SK-MEL-5 (cell line): ENCODE measurements at regions not wholly inside any gene's neighbourhood (a gene's known extent, or its start where the extent isn't known, plus 50 kb on each side); places are given as distances from the start of the nearest gene placed in this dataset.

Experiments used
- DNase-seq: peaks from one replicate; pipeline ENCODE4 v3.0.0-alpha.2; 2016; ENCODE audit warnings: low read depth, low spot score
- in situ Hi-C: cut with HindIII; loops from 2 replicates; pipeline ENCODE4 v1.10.0; 2016; ENCODE audit warnings: low sequenced_read_pairs, high pct_unique_total_duplicates, low pct_unique_long_range_greater_than_20kb

GRCh38 chr3:44069276-44069675 is 172.4 kb upstream of the TOPAZ1 start:
- in situ Hi-C loops: no loop called here

GRCh38 chr3:44070841-44071546 is 170.7 kb upstream of the TOPAZ1 start:
- DNase-seq: no peak

More at GRCh38 chr3:44069276-44069675, 172.4 kb upstream of the TOPAZ1 start:
- no peak for DNase-seq

GRCh38 chr3:44072601-44073540 is 168.8 kb upstream of the TOPAZ1 start:
- DNase-seq: no peak
- in situ Hi-C loops: no loop called here

More at GRCh38 chr3:44070841-44071546, 170.7 kb upstream of the TOPAZ1 start:
- in situ Hi-C loops: no loop called here

GRCh38 chr3:44074181-44074580 is 167.5 kb upstream of the TOPAZ1 start:
- DNase-seq: no peak
- in situ Hi-C loops: no loop called here

GRCh38 chr3:44076221-44076829 is 165.4 kb upstream of the TOPAZ1 start:
- DNase-seq: no peak
- in situ Hi-C loops: no loop called here

GRCh38 chr3:44077267-44077666 is 164.4 kb upstream of the TOPAZ1 start:
- DNase-seq: peak; percentile 25
- in situ Hi-C loops: no loop called here

DNA sequence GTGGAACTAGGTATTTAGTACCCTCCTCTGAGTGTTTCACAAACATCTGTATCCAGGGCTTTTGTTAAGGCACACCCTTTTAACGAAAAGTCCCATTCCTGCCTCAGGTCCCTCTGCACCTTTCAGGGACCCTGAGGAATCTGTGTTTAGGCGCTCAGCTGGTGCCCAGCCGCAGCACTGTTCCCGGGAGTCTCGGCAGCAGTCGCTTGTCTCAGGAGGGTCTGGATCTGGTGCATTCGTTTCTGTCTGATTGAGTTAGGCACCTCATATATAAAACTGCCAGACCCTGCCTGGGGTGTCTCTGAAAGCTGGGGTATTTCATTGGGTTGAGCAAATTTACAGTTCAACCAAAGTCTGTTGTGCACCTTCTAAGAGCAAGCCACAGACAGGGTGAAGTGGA is 162.8 kb upstream of the TOPAZ1 start:
- in situ Hi-C loops: no loop called here
- DNase-seq: no peak

GRCh38 chr3:44079916-44080315 is 161.8 kb upstream of the TOPAZ1 start:
- no peak for DNase-seq
- in situ Hi-C loops: no loop called here

DNA sequence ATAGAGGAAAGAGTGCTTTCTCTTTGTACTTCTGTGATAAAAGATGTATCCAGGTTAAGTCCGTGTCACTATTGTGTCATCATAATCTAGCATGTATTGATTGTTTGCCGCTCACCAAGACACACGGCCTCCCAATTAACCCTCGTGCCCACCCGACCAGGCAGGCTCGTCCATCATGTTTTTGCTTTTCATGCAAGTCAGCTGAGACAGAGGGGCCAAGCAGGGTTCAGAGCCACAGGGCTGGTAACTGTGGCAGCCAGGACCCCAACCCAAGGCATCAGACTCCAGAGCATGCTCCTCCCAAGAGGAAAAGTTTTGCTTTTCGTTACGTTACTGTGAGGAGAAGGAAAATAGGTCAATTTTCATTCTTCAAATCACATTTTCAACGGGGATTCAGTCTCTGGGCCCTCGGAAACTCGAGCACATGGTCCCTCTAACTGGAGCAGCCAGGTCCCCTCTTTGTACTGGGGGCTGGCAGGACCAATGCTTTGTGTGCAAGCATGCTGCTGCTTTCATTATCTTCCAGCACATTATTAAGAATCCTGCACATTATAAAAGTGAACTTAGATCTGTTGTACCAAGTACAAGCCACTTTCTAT is 161.1 kb upstream of the TOPAZ1 start:
- in situ Hi-C loops: no loop called here

DNA sequence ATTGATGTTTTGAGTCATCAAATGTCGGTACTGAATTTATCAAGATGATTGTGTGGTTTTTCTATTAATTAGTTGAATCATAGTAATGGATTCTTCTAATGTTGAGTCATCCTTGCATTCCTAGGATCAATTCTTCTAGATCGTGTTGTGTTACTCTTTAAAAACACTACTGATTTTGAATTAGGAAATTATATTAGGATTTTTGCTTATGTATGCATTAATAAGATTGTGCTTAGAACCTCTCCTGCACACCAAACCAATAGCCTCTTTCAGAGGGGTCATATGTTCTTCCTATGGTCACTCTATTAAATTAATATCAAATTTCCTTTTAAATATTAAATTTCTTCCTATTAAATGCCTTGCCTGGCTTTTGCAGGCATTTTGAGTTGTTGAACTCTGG is 151.7 kb upstream of the TOPAZ1 start:
- no peak for DNase-seq
- in situ Hi-C loops: no loop called here

More for the DNA sequence above, 161.1 kb upstream of the TOPAZ1 start:
- no peak for DNase-seq

DNA sequence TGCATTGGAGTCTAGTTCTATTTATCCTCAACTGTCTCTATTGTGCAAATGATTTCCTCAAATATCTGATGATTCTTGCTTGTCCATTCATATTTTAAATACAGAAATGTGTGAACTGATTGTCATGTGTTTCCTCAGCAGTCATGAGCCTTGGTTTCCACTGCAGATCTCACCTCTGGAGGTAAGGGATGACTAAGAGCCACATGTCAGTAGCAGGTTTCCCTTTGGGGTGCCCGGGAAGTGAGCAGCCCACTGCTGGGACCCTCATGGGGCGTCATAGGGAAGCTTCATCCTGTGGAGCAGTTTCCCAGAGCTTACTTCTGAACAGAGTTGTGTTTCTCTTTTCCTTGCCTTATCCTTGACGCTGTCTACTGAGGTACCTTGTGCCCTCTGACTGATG is 149.2 kb upstream of the TOPAZ1 start:
- no peak for DNase-seq
- in situ Hi-C loops: no loop called here

GRCh38 chr3:44093531-44093930 is 148.2 kb upstream of the TOPAZ1 start:
- in situ Hi-C loops: no loop called here
- no peak for DNase-seq

- in situ Hi-C loops: no loop called here
Observed at GRCh38 chr3:44098656-44099415, 142.8 kb upstream of the TOPAZ1 start.

GRCh38 chr3:44099566-44100297 is 142.0 kb upstream of the TOPAZ1 start:
- in situ Hi-C loops: no loop called here
- DNase-seq: no peak

More at GRCh38 chr3:44098656-44099415, 142.8 kb upstream of the TOPAZ1 start:
- DNase-seq: no peak

- DNase-seq: no peak
- in situ Hi-C loops: no loop called here
Observed at GRCh38 chr3:44100298-44100695, 141.4 kb upstream of the TOPAZ1 start.

- DNase-seq: no peak
- in situ Hi-C loops: no loop called here
Observed at GRCh38 chr3:44104043-44104442, 137.6 kb upstream of the TOPAZ1 start.
